D721Med (cell line): ENCODE measurements at regions not wholly inside any gene's neighbourhood (a gene's known extent, or its start where the extent isn't known, plus 50 kb on each side); places are given as distances from the start of the nearest gene placed in this dataset.
"Not testable (repeated sequence)": the region's sequence is repeated elsewhere in the genome, so short reads cannot be mapped to it uniquely, and the experiment has no call there.

Experiments
- DNase-seq: peaks from one replicate; pipeline ENCODE4 v3.0.0; 2011; ENCODE audit warnings: low spot score; ENCODE audit not compliant: insufficient read length
- FAIRE-seq: peaks from 2 replicates; lab custom pipeline; 2011; peaks lifted over from hg19 to GRCh38; lab: Jason Lieb, UNC
- CTCF ChIP-seq: IDR thresholded peaks from 2 replicates; pipeline ENCODE4 v1.5.1; 2012; ENCODE audit warnings: mild to moderate bottlenecking, control low read depth; ENCODE audit not compliant: insufficient read depth; ENCODE audit errors: missing control alignments

- no peak for TF ChIP-seq CTCF
- DNase-seq (no peak), FAIRE-seq (no peak)
Measured at GRCh38 chr3:103203441-103203840, 768.6 kb downstream of the ZPLD1 start.

GRCh38 chr3:103210583-103210982, 775.8 kb downstream of the ZPLD1 start:
- FAIRE-seq (no peak), DNase-seq (no peak)
- TF ChIP-seq CTCF, result no peak

GRCh38 chr3:103218146-103218545, 783.3 kb downstream of the ZPLD1 start:
- FAIRE-seq (no peak), DNase-seq (no peak)
- TF ChIP-seq CTCF, result no peak

GRCh38 chr3:103218793-103219192, 784.0 kb downstream of the ZPLD1 start:
- TF ChIP-seq CTCF, result no peak
- FAIRE-seq (no peak), DNase-seq (no peak)

- DNase-seq, result no peak
- TF ChIP-seq CTCF, result no peak
- no peak for FAIRE-seq
Measured at GRCh38 chr3:103227651-103228050, 792.8 kb downstream of the ZPLD1 start.

- no peak for FAIRE-seq
- DNase-seq, result no peak
- TF ChIP-seq CTCF, result no peak
Measured at GRCh38 chr3:103247459-103247858, 812.6 kb downstream of the ZPLD1 start.

- not testable (repeated sequence) for DNase-seq, FAIRE-seq
Measured at GRCh38 chr3:103254827-103255226, 820.0 kb downstream of the ZPLD1 start.

- FAIRE-seq, result no peak
- DNase-seq, result no peak
- no peak for TF ChIP-seq CTCF
Measured at GRCh38 chr3:103269287-103269686, 834.5 kb downstream of the ZPLD1 start.
